Fibroblast of skin of left quadriceps (primary cell): ENCODE measurements at regions not wholly inside any gene's neighbourhood (a gene's known extent, or its start where the extent isn't known, plus 50 kb on each side); places are given as distances from the start of the nearest gene placed in this dataset.
"Not testable (repeated sequence)": the region's sequence is repeated elsewhere in the genome, so short reads cannot be mapped to it uniquely, and the experiment has no call there.

ENCODE experiments used
- DNase-seq, 2 experiments: peaks; one replicate each; pipeline ENCODE4 v3.0.0-alpha.2; 2013; ENCODE audit warnings: low read depth in 2 of 2

GRCh38 chr16:65771707-65772106 lies 594.8 kb upstream of the CDH5 start:
- no peak for DNase-seq

GRCh38 chr16:65770752-65771151 lies 595.7 kb upstream of the CDH5 start:
- no peak for DNase-seq

- no peak for DNase-seq
Measured at GRCh38 chr16:65769776-65770438, 596.6 kb upstream of the CDH5 start.

GRCh38 chr16:65769055-65769465 lies 597.4 kb upstream of the CDH5 start:
- DNase-seq = no peak

GRCh38 chr16:65767125-65767524 lies 599.4 kb upstream of the CDH5 start:
- DNase-seq = no peak

- no peak for DNase-seq
Measured at GRCh38 chr16:65763640-65764305, 602.7 kb upstream of the CDH5 start.

GRCh38 chr16:65760874-65761273 lies 605.6 kb upstream of the CDH5 start:
- DNase-seq = no peak

- no peak for DNase-seq
Measured at GRCh38 chr16:65758620-65759019, 607.9 kb upstream of the CDH5 start.

- no peak for DNase-seq
Measured at GRCh38 chr16:65757064-65757463, 609.4 kb upstream of the CDH5 start.

- DNase-seq = no peak
Measured at GRCh38 chr16:65756163-65756562, 610.3 kb upstream of the CDH5 start.

- peak; percentile 20 to 32 for DNase-seq
Measured at GRCh38 chr16:65754820-65755691, 611.4 kb upstream of the CDH5 start.

GRCh38 chr16:65752522-65752844 lies 614.0 kb upstream of the CDH5 start:
- no peak for DNase-seq

GRCh38 chr16:65751622-65752521 lies 614.6 kb upstream of the CDH5 start:
- no peak for DNase-seq

GRCh38 chr16:65749506-65749905 lies 617.0 kb upstream of the CDH5 start:
- DNase-seq = no peak

- DNase-seq = no peak
Measured at GRCh38 chr16:65746941-65747340, 619.5 kb upstream of the CDH5 start.

- DNase-seq = no peak
Measured at GRCh38 chr16:65745201-65745708, 621.2 kb upstream of the CDH5 start.

GRCh38 chr16:65744401-65744800 lies 622.1 kb upstream of the CDH5 start:
- DNase-seq = no peak

- no peak for DNase-seq
Measured at GRCh38 chr16:65743558-65743957, 621.7 kb upstream of the CDH11 start.

GRCh38 chr16:65740711-65741110 lies 618.8 kb upstream of the CDH11 start:
- DNase-seq = no peak

- DNase-seq = no peak
Measured at GRCh38 chr16:65739518-65739917, 617.7 kb upstream of the CDH11 start.

GRCh38 chr16:65737831-65738230 lies 616.0 kb upstream of the CDH11 start:
- DNase-seq = no peak

- not testable (repeated sequence) for DNase-seq
Measured at GRCh38 chr16:65735615-65736014, 613.8 kb upstream of the CDH11 start.
